ENCODE measurements at regions not wholly inside any gene's neighbourhood (a gene's known extent, or its start where the extent isn't known, plus 50 kb on each side); places are given as distances from the start of the nearest gene placed in this dataset.

DNA sequence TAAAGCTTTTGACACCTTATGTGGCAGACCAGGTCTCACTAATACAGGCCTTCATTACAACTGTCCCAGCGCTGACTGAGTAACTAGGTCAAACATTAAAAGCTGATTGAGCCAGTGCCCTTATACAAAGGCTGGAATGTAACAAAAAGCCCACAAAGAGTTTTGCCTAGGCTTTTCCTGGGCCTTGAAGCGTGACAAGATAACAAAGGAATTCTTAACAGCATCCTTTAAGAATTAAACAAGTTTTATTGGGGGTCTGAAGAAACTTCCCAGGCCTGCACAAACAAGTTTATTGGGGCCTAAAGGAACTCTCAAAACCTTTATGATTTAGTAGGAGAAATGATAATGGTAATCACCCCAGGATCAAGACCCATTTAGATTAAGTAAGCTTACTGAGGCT, 267.6 kb upstream of the FAM83B start:
- TF ChIP-seq, protein P1, sequence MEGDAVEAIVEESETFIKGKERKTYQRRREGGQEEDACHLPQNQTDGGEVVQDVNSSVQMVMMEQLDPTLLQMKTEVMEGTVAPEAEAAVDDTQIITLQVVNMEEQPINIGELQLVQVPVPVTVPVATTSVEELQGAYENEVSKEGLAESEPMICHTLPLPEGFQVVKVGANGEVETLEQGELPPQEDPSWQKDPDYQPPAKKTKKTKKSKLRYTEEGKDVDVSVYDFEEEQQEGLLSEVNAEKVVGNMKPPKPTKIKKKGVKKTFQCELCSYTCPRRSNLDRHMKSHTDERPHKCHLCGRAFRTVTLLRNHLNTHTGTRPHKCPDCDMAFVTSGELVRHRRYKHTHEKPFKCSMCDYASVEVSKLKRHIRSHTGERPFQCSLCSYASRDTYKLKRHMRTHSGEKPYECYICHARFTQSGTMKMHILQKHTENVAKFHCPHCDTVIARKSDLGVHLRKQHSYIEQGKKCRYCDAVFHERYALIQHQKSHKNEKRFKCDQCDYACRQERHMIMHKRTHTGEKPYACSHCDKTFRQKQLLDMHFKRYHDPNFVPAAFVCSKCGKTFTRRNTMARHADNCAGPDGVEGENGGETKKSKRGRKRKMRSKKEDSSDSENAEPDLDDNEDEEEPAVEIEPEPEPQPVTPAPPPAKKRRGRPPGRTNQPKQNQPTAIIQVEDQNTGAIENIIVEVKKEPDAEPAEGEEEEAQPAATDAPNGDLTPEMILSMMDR (IDR thresholded peaks at IDR 0.05) = no peak
- no peak for TF ChIP-seq POLR2A (IDR thresholded peaks at IDR 0.05)
- TF ChIP-seq POLR2AphosphoS5 (IDR thresholded peaks at IDR 0.05; ENCODE audit: insufficient read depth in 1 of 2, low read depth in 1 of 2) = no peak

Data from vagina (tissue), 2 donors.